SK-N-SH (cell line): ENCODE measurements at regions not wholly inside any gene's neighbourhood (a gene's known extent, or its start where the extent isn't known, plus 50 kb on each side); places are given as distances from the start of the nearest gene placed in this dataset.

Experiments
- CTCF ChIA-PET: fragments of 300-600, 350-600 bp; formaldehyde crosslinking; extraction: SDS; loops from one replicate; lab custom pipeline; 2021; lab: Yijun Ruan, JAX
- POLR2A ChIA-PET: fragments of 350-600 bp; sonication (Branson Sonifier 250); formaldehyde crosslinking; extraction: SDS; loops from one replicate; lab custom pipeline; 2020; ENCODE audit warnings: antibody characterized with exemption, inconsistent platforms; lab: Yijun Ruan, JAX
- DNase-seq: peaks from one replicate; pipeline ENCODE4 v3.0.0; 2012
- H2AFZ ChIP-seq: fragments of 200-600 bp; sonication (generic); 2 replicates; pipeline ENCODE4 v1.8.1; 2016; ENCODE audit warnings: antibody characterized with exemption, mild to moderate bottlenecking, low read depth
- H3F3A ChIP-seq: fragments of 200-600 bp; sonication (generic); replicated peaks from 2 replicates; pipeline ENCODE3; 2016; ENCODE audit warnings: antibody characterized with exemption, mild to moderate bottlenecking; ENCODE audit not compliant: insufficient read depth
- H3K27ac ChIP-seq, 2 experiments: fragments of 200-500 bp in 1 of 2; fragments of 200-600 bp in 1 of 2; sonication (Bioruptor generic) in 1 of 2; sonication (generic), shearing (Covaris generic) in 1 of 2; 2 replicates each; pipeline versions ENCODE4 v1.5.1 to v1.6.1; 2014 to 2016; ENCODE audit warnings: low read depth in 2 of 2, inconsistent platforms in 1 of 2, low read length in 1 of 2, mild to moderate bottlenecking in 1 of 2, mixed read lengths in 1 of 2
- H3K27me3 ChIP-seq: fragments of 200-600 bp; sonication (generic), shearing (Covaris generic); 2 replicates; pipeline ENCODE4 v1.6.1; 2016; ENCODE audit warnings: mixed run types; ENCODE audit not compliant: insufficient read depth
- H3K36me3 ChIP-seq, 2 experiments: fragments of 200-500 bp in 1 of 2; fragments of 200-600 bp in 1 of 2; sonication (Bioruptor generic) in 1 of 2; sonication (generic) in 1 of 2; replicated peaks in 1 of 2; 2 replicates each; pipeline versions ENCODE3 to v1.5.1; 2014 to 2016; ENCODE audit warnings: low read length in 1 of 2, mild to moderate bottlenecking in 1 of 2; ENCODE audit not compliant: insufficient read depth in 2 of 2, control insufficient read depth in 1 of 2
- H3K4me1 ChIP-seq, 2 experiments: fragments of 200-500 bp in 1 of 2; fragments of 200-600 bp in 1 of 2; sonication (Bioruptor generic) in 1 of 2; sonication (generic), shearing (Covaris generic) in 1 of 2; 2 replicates each; pipeline versions ENCODE4 v1.5.1 to v1.6.1; 2014 to 2016; ENCODE audit warnings: low read depth in 1 of 2, low read length in 1 of 2, mixed run types in 1 of 2; ENCODE audit not compliant: insufficient read depth in 2 of 2, control insufficient read depth in 1 of 2
- H3K4me2 ChIP-seq: fragments of 200-600 bp; sonication (generic), shearing (Covaris generic); 2 replicates; pipeline ENCODE4 v1.6.1; 2017; ENCODE audit warnings: mixed run types
- H3K4me3 ChIP-seq, 2 experiments: fragments of 200-500 bp in 1 of 2; fragments of 200-600 bp in 1 of 2; sonication (Bioruptor generic) in 1 of 2; sonication (generic), shearing (Covaris generic) in 1 of 2; 2 replicates each; pipeline versions ENCODE4 v1.5.1 to v1.8.1; 2014 to 2016; ENCODE audit warnings: low read depth in 2 of 2, inconsistent platforms in 1 of 2, low read length in 1 of 2, mild to moderate bottlenecking in 1 of 2, mixed read lengths in 1 of 2, moderate library complexity in 1 of 2
- H3K79me2 ChIP-seq: fragments of 200-600 bp; sonication (generic); 2 replicates; pipeline ENCODE4 v1.8.1; 2017; ENCODE audit warnings: mild to moderate bottlenecking; ENCODE audit not compliant: insufficient read depth
- H3K9ac ChIP-seq: fragments of 200-600 bp; sonication (generic); 2 replicates; pipeline ENCODE4 v1.6.1; 2017; ENCODE audit warnings: mixed run types
- H3K9me2 ChIP-seq: fragments of 200-600 bp; sonication (generic); 2 replicates; pipeline ENCODE4 v1.6.1; 2017; ENCODE audit warnings: mixed run types
- H3K9me3 ChIP-seq: fragments of 200-600 bp; sonication (generic); 2 replicates; pipeline ENCODE4 v1.6.1; 2017; ENCODE audit warnings: mixed run types, mild to moderate bottlenecking, moderate library complexity
- H4K20me1 ChIP-seq: fragments of 200-600 bp; sonication (generic); 2 replicates; pipeline ENCODE4 v1.6.1; 2017; ENCODE audit warnings: mild to moderate bottlenecking, mixed run types; ENCODE audit not compliant: insufficient read depth
- CHD2 ChIP-seq: fragments of 150-350 bp; IDR thresholded peaks from 2 replicates; pipeline ENCODE4 v1.6.1; 2018; ENCODE audit warnings: low read length; ENCODE audit not compliant: partially characterized antibody
- ELF1 ChIP-seq: IDR thresholded peaks from 2 replicates; pipeline ENCODE4 v1.4.0; 2012
- EZH2phosphoT487 ChIP-seq: fragments of 200-600 bp; sonication (generic); IDR thresholded peaks from 2 replicates; pipeline ENCODE4 v1.6.1; 2017; ENCODE audit warnings: low read depth, mixed run types, mild to moderate bottlenecking, antibody characterized with exemption, moderate library complexity, borderline replicate concordance
- FOSL2 ChIP-seq: IDR thresholded peaks from 2 replicates; pipeline ENCODE4 v1.4.0; 2012; ENCODE audit warnings: low read depth, mild to moderate bottlenecking, moderate library complexity, borderline replicate concordance
- FOXJ3 ChIP-seq: sonication (generic); formaldehyde crosslinking; IDR thresholded peaks from 2 replicates; pipeline ENCODE4 v1.5.1; 2020; ENCODE audit warnings: mild to moderate bottlenecking, missing genetic modification reagents
- FOXM1 ChIP-seq: IDR thresholded peaks from 2 replicates; pipeline ENCODE4 v1.4.0; 2012; ENCODE audit warnings: low read depth, mild to moderate bottlenecking
- GABPA ChIP-seq: IDR thresholded peaks from 2 replicates; pipeline ENCODE4 v1.4.0; 2012; ENCODE audit warnings: low read depth, mild to moderate bottlenecking
- GATA2 ChIP-seq: sonication (generic); formaldehyde crosslinking; IDR thresholded peaks from 2 replicates; pipeline ENCODE4 v1.5.0; 2020; ENCODE audit warnings: mild to moderate bottlenecking, missing genetic modification reagents
- IRF3 ChIP-seq: fragments of 150-350 bp; IDR thresholded peaks from 2 replicates; pipeline ENCODE4 v1.6.1; 2016; ENCODE audit warnings: mild to moderate bottlenecking, low read depth, low read length
- MXI1 ChIP-seq: IDR thresholded peaks from 2 replicates; pipeline ENCODE4 v1.6.1; 2012; ENCODE audit warnings: mild to moderate bottlenecking, low read depth, low read length, improper control_type of control experiment
- NFIC ChIP-seq: IDR thresholded peaks from 2 replicates; pipeline ENCODE4 v1.4.0; 2012; ENCODE audit warnings: borderline replicate concordance
- NRF1 ChIP-seq: IDR thresholded peaks from 2 replicates; pipeline ENCODE4 v1.6.1; 2012; ENCODE audit warnings: low read depth, mild to moderate bottlenecking, low read length
- PBX3 ChIP-seq: IDR thresholded peaks from 2 replicates; pipeline ENCODE4; 2012
- POLR2AphosphoS5 ChIP-seq: IDR thresholded peaks from 2 replicates; pipeline ENCODE4 v1.6.1; 2012; ENCODE audit warnings: low read depth, low read length
- RCOR1 ChIP-seq: fragments of 150-350 bp; IDR thresholded peaks from 2 replicates; pipeline ENCODE4 v1.6.1; 2017; ENCODE audit warnings: antibody characterized with exemption, low read length
- RFX5 ChIP-seq: IDR thresholded peaks from 2 replicates; pipeline ENCODE4 v1.6.1; 2012; ENCODE audit warnings: mild to moderate bottlenecking, improper control_type of control experiment, low read length
- SIN3A ChIP-seq: IDR thresholded peaks from 2 replicates; pipeline ENCODE4 v1.6.1; 2012; ENCODE audit warnings: low read depth, mild to moderate bottlenecking, low read length, moderate library complexity, borderline replicate concordance
- TAF1 ChIP-seq: IDR thresholded peaks from 2 replicates; pipeline ENCODE4 v1.6.1; 2012; ENCODE audit warnings: low read depth, mild to moderate bottlenecking, low read length, moderate library complexity, borderline replicate concordance
- TEAD4 ChIP-seq: IDR thresholded peaks from 2 replicates; pipeline ENCODE4 v1.4.0; 2012; ENCODE audit warnings: mild to moderate bottlenecking, borderline replicate concordance; ENCODE audit not compliant: insufficient read depth
- USF1 ChIP-seq: IDR thresholded peaks from 2 replicates; pipeline ENCODE4 v1.4.0; 2012; ENCODE audit warnings: low read depth, borderline replicate concordance
- USF2 ChIP-seq: fragments of 150-350 bp; IDR thresholded peaks from 2 replicates; pipeline ENCODE4 v1.6.1; 2017; ENCODE audit warnings: antibody characterized with exemption, low read length, low read depth, borderline replicate concordance
- YY1 ChIP-seq: IDR thresholded peaks from 2 replicates; pipeline ENCODE4 v1.4.0; 2012; ENCODE audit warnings: low read depth, mild to moderate bottlenecking
- ZBTB33 ChIP-seq: IDR thresholded peaks from 2 replicates; pipeline ENCODE4 v1.4.0; 2012; ENCODE audit warnings: low read depth, borderline replicate concordance
- WGBS: methylation state at CpG from one replicate; pipeline ENCODE4 v1.1.6; 2017; ENCODE audit warnings: low lambda C conversion rate; 5-methylcytosine and 5-hydroxymethylcytosine counted together

GRCh38 chr10:88152728-88153133 is 289.3 kb downstream of the PTEN start (continued):
- TF ChIP-seq PBX3 (peak; percentile 98), NFIC (peak; percentile 94), ELF1 (peak; percentile 24; the same call in 1 of the 2 replicates), YY1 (0 out of 2 replicates have a peak, but pooled peaks have one; percentile 31), IRF3 (no peak), CHD2 (peak; percentile 83), FOXJ3 (CRISPR knock-in tag) (peak; percentile 67; the same call in 1 of the 2 replicates), RFX5 (no peak), EZH2phosphoT487 (no peak), POLR2AphosphoS5 (peak; percentile 95), GABPA (peak; percentile 64)

GRCh38 chr10:88154596-88155250 is 291.3 kb downstream of the PTEN start:
- Histone ChIP-seq H3K4me3 (no peak overlapping the region), H3K27me3 (no peaks in the 10 kb centered on the region), H3K27ac (peak overlapping the region; percentile 69 to 98), H3K79me2 (no peaks in the 10 kb centered on the region), H3F3A (peaks cover 53% of the 10 kb centered on the region), H4K20me1 (no peaks in the 10 kb centered on the region), H3K9me2 (no peaks in the 10 kb centered on the region), H3K4me2 (no peak overlapping the region; the same call in 1 of the 2 replicates), H3K36me3 (no peaks in the 10 kb centered on the region), H3K9me3 (no peaks in the 10 kb centered on the region), H3K4me1 (peaks cover 11 to 39% of the 10 kb centered on the region in 2 experiments), H3K9ac (no peak overlapping the region; the same call in 1 of the 2 replicates), H2AFZ (no peak overlapping the region)
- no peak for DNase-seq
- ChIA-PET CTCF (interaction anchor here (1.3 kb wide), 1 partner anchor 235 kb away, joined by 5 read pairs; no protein-coding TSS in a partner anchor), POLR2A (no interaction called here)
- WGBS: 18% methylated on average over 6 of the region's 6 CpGs
- TF ChIP-seq RFX5: no peak
- TF ChIP-seq ZBTB33: no peak
- TF ChIP-seq RCOR1: no peak
- no peak for TF ChIP-seq MXI1
- TF ChIP-seq TEAD4: peak; percentile 76; the same call in 1 of the 2 replicates
- TF ChIP-seq FOXM1: peak; percentile 77
- peak; percentile 24; the same call in 1 of the 2 replicates for TF ChIP-seq GABPA
- TF ChIP-seq USF2: no peak
- peak; percentile 87 for TF ChIP-seq SIN3A
- TF ChIP-seq IRF3: no peak
- TF ChIP-seq FOSL2: peak; percentile 86; the same call in 1 of the 2 replicates
- no peak for TF ChIP-seq FOXJ3 (CRISPR knock-in tag)
- TF ChIP-seq EZH2phosphoT487: no peak
- no peak; the same call in 1 of the 2 replicates for TF ChIP-seq USF1
- peak; percentile 25; the same call in 1 of the 2 replicates for TF ChIP-seq TAF1
- TF ChIP-seq NRF1: no peak
- peak; percentile 90 for TF ChIP-seq POLR2AphosphoS5
- no peak for TF ChIP-seq GATA2
